ENCODE measurements at regions not wholly inside any gene's neighbourhood (a gene's known extent, or its start where the extent isn't known, plus 50 kb on each side); places are given as distances from the start of the nearest gene placed in this dataset.
A peak's percentile ranks its signal among the peaks of the same experiment; 100 is the strongest.

DNA sequence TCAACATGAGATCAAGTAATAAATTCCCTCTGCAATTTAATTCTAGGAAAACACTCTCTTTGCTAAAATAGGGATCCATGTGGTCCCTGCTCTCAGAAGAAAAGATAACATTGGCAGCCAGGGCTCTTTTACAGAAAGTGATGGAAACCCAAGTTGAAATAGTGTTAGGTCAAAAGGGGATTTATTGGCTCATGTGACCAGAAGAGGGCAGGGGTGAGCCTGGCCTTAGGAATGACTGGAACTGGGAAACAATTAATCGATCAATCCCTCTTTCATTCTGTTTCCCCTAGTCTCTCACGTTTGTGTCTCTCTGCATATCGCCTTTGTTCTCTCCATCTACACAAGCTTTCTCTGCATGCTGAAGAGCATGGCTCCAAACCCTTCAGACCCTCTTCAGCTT, 58.3 kb upstream of the ALDH1B1 start:
- TF ChIP-seq EZH2 (IDR thresholded peaks at IDR 0.05; ENCODE audit: low read depth, unreplicated experiment), result no peak
- peak; percentile 60 to 84 for TF ChIP-seq CTCF (conservative IDR thresholded peaks at IDR 0.05; ENCODE audit: low read depth in 2 of 2)
- TF ChIP-seq EZH2phosphoT487 (IDR thresholded peaks at IDR 0.05; ENCODE audit: unreplicated experiment), result no peak
- TF ChIP-seq POLR2AphosphoS5 (IDR thresholded peaks at IDR 0.05; ENCODE audit: low read depth), result no peak
- TF ChIP-seq, protein P1, sequence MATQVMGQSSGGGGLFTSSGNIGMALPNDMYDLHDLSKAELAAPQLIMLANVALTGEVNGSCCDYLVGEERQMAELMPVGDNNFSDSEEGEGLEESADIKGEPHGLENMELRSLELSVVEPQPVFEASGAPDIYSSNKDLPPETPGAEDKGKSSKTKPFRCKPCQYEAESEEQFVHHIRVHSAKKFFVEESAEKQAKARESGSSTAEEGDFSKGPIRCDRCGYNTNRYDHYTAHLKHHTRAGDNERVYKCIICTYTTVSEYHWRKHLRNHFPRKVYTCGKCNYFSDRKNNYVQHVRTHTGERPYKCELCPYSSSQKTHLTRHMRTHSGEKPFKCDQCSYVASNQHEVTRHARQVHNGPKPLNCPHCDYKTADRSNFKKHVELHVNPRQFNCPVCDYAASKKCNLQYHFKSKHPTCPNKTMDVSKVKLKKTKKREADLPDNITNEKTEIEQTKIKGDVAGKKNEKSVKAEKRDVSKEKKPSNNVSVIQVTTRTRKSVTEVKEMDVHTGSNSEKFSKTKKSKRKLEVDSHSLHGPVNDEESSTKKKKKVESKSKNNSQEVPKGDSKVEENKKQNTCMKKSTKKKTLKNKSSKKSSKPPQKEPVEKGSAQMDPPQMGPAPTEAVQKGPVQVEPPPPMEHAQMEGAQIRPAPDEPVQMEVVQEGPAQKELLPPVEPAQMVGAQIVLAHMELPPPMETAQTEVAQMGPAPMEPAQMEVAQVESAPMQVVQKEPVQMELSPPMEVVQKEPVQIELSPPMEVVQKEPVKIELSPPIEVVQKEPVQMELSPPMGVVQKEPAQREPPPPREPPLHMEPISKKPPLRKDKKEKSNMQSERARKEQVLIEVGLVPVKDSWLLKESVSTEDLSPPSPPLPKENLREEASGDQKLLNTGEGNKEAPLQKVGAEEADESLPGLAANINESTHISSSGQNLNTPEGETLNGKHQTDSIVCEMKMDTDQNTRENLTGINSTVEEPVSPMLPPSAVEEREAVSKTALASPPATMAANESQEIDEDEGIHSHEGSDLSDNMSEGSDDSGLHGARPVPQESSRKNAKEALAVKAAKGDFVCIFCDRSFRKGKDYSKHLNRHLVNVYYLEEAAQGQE (IDR thresholded peaks at IDR 0.05; ENCODE audit: unreplicated experiment), result no peak
- TF ChIP-seq, protein P2, sequence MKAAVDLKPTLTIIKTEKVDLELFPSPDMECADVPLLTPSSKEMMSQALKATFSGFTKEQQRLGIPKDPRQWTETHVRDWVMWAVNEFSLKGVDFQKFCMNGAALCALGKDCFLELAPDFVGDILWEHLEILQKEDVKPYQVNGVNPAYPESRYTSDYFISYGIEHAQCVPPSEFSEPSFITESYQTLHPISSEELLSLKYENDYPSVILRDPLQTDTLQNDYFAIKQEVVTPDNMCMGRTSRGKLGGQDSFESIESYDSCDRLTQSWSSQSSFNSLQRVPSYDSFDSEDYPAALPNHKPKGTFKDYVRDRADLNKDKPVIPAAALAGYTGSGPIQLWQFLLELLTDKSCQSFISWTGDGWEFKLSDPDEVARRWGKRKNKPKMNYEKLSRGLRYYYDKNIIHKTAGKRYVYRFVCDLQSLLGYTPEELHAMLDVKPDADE (IDR thresholded peaks at IDR 0.05), result no peak
- TF ChIP-seq CREB1 (CRISPR knock-in tag; IDR thresholded peaks at IDR 0.05; ENCODE audit: low read depth), result no peak
- no peak for TF ChIP-seq STAT1 (IDR thresholded peaks at IDR 0.05; ENCODE audit: unreplicated experiment)
- TF ChIP-seq, protein P3, sequence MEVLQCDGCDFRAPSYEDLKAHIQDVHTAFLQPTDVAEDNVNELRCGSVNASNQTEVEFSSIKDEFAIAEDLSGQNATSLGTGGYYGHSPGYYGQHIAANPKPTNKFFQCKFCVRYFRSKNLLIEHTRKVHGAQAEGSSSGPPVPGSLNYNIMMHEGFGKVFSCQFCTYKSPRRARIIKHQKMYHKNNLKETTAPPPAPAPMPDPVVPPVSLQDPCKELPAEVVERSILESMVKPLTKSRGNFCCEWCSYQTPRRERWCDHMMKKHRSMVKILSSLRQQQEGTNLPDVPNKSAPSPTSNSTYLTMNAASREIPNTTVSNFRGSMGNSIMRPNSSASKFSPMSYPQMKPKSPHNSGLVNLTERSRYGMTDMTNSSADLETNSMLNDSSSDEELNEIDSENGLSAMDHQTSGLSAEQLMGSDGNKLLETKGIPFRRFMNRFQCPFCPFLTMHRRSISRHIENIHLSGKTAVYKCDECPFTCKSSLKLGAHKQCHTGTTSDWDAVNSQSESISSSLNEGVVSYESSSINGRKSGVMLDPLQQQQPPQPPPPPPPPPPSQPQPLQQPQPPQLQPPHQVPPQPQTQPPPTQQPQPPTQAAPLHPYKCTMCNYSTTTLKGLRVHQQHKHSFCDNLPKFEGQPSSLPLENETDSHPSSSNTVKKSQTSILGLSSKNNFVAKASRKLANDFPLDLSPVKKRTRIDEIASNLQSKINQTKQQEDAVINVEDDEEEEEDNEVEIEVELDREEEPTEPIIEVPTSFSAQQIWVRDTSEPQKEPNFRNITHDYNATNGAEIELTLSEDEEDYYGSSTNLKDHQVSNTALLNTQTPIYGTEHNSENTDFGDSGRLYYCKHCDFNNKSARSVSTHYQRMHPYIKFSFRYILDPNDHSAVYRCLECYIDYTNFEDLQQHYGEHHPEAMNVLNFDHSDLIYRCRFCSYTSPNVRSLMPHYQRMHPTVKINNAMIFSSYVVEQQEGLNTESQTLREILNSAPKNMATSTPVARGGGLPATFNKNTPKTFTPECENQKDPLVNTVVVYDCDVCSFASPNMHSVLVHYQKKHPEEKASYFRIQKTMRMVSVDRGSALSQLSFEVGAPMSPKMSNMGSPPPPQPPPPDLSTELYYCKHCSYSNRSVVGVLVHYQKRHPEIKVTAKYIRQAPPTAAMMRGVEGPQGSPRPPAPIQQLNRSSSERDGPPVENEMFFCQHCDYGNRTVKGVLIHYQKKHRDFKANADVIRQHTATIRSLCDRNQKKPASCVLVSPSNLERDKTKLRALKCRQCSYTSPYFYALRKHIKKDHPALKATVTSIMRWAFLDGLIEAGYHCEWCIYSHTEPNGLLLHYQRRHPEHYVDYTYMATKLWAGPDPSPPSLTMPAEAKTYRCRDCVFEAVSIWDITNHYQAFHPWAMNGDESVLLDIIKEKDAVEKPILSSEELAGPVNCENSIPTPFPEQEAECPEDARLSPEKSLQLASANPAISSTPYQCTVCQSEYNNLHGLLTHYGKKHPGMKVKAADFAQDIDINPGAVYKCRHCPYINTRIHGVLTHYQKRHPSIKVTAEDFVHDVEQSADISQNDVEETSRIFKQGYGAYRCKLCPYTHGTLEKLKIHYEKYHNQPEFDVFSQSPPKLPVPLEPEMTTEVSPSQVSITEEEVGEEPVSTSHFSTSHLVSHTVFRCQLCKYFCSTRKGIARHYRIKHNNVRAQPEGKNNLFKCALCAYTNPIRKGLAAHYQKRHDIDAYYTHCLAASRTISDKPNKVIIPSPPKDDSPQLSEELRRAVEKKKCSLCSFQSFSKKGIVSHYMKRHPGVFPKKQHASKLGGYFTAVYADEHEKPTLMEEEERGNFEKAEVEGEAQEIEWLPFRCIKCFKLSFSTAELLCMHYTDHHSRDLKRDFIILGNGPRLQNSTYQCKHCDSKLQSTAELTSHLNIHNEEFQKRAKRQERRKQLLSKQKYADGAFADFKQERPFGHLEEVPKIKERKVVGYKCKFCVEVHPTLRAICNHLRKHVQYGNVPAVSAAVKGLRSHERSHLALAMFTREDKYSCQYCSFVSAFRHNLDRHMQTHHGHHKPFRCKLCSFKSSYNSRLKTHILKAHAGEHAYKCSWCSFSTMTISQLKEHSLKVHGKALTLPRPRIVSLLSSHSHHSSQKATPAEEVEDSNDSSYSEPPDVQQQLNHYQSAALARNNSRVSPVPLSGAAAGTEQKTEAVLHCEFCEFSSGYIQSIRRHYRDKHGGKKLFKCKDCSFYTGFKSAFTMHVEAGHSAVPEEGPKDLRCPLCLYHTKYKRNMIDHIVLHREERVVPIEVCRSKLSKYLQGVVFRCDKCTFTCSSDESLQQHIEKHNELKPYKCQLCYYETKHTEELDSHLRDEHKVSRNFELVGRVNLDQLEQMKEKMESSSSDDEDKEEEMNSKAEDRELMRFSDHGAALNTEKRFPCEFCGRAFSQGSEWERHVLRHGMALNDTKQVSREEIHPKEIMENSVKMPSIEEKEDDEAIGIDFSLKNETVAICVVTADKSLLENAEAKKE (CRISPR knock-in tag; IDR thresholded peaks at IDR 0.05), result no peak
- TF ChIP-seq JUNB (IDR thresholded peaks at IDR 0.05; ENCODE audit: unreplicated experiment), result no peak
- no peak for TF ChIP-seq NANOG (IDR thresholded peaks at IDR 0.05; ENCODE audit: borderline replicate concordance)
- TF ChIP-seq ZNF331 (CRISPR knock-in tag; IDR thresholded peaks at IDR 0.05; ENCODE audit: low read depth), result no peak
- no peak for TF ChIP-seq ZNF114 (CRISPR knock-in tag; IDR thresholded peaks at IDR 0.05)

All from GM23338 (cell line).